WERI-Rb-1 (cell line): ENCODE measurements at regions not wholly inside any gene's neighbourhood (a gene's known extent, or its start where the extent isn't known, plus 50 kb on each side); places are given as distances from the start of the nearest gene placed in this dataset.

ENCODE experiments used
- DNase-seq: peaks from one replicate; pipeline ENCODE4 v3.0.0-alpha.2; 2020
- H3K27ac ChIP-seq: fragments of 250-450 bp; sonication (Bioruptor Pico); 2 replicates; pipeline ENCODE4 v1.5.1; 2020; ENCODE audit warnings: mild to moderate bottlenecking, moderate library complexity
- H3K27me3 ChIP-seq: fragments of 250-450 bp; sonication (Bioruptor Pico); 2 replicates; pipeline ENCODE4 v1.5.1; 2021; ENCODE audit warnings: mild to moderate bottlenecking, low read depth, moderate library complexity; ENCODE audit not compliant: insufficient read depth, severe bottlenecking
- H3K36me3 ChIP-seq: fragments of 250-450 bp; sonication (Bioruptor Pico); 2 replicates; pipeline ENCODE4 v1.5.1; 2020; ENCODE audit warnings: mild to moderate bottlenecking, moderate library complexity
- H3K4me3 ChIP-seq: 2 replicates; pipeline ENCODE4 v1.5.1; 2011; ENCODE audit warnings: low read depth, mild to moderate bottlenecking, control low read depth, low read length
- H3K9me3 ChIP-seq: fragments of 250-450 bp; sonication (Bioruptor Pico); 2 replicates; pipeline ENCODE4 v1.5.1; 2021; ENCODE audit warnings: mild to moderate bottlenecking, moderate library complexity; ENCODE audit not compliant: severe bottlenecking
- TF ChIP-seq, protein P1 (sequence below): IDR thresholded peaks from 2 replicates; pipeline ENCODE4 v1.5.1; 2011; ENCODE audit warnings: low read depth, mild to moderate bottlenecking, control low read depth, inconsistent platforms, low read length

DNA sequence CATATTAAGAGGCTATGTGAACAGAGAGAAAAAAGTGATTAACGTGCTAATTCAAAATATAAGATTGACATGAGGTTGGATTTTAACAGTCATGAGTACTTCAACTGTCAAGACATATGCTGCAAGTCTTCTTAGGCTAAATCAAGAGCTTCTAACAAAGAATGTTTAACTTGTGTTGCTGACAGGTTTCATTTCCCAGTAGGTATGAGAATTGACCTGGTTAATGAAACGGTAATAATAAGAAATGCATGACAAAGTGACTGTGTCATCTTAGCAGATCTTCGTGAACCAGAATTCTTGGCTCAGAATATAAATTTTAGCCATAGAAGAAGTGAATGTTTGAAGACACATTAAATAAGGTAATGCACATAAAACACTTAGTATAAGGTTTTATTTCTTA lies 132.6 kb upstream of the PTGFR start:
- DNase-seq = no peak
- TF ChIP-seq, protein P1, sequence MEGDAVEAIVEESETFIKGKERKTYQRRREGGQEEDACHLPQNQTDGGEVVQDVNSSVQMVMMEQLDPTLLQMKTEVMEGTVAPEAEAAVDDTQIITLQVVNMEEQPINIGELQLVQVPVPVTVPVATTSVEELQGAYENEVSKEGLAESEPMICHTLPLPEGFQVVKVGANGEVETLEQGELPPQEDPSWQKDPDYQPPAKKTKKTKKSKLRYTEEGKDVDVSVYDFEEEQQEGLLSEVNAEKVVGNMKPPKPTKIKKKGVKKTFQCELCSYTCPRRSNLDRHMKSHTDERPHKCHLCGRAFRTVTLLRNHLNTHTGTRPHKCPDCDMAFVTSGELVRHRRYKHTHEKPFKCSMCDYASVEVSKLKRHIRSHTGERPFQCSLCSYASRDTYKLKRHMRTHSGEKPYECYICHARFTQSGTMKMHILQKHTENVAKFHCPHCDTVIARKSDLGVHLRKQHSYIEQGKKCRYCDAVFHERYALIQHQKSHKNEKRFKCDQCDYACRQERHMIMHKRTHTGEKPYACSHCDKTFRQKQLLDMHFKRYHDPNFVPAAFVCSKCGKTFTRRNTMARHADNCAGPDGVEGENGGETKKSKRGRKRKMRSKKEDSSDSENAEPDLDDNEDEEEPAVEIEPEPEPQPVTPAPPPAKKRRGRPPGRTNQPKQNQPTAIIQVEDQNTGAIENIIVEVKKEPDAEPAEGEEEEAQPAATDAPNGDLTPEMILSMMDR = no peak
- no peaks in the 10 kb centered on the region for H3K27me3 ChIP-seq
- H3K9me3 ChIP-seq = no peaks in the 10 kb centered on the region
- no peaks in the 10 kb centered on the region for H3K36me3 ChIP-seq
- no peak overlapping the region for H3K27ac ChIP-seq
- H3K4me3 ChIP-seq = no peak overlapping the region

DNA sequence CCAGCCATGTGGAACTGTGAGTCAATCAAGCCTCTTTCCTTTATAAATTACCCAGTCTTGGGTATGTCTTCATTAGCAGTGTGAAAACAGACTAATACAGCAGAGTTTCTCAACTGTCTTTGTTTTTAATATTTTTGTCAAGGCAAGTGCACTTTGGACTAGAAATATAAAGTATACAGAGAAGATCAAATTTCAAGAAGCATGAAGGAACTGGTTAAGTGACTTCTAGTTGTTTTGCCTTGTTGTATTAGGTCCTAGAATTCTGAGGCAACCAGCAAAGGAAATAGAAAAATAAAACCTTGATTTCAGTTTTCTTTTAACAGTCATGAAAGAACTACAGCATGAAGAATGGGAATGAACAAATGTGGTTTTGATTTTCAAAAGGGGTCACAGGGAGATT lies 131.1 kb upstream of the PTGFR start:
- Histone ChIP-seq H3K27me3 (no peaks in the 10 kb centered on the region), H3K4me3 (no peak overlapping the region), H3K27ac (no peak overlapping the region), H3K9me3 (no peaks in the 10 kb centered on the region), H3K36me3 (no peaks in the 10 kb centered on the region)
- TF ChIP-seq, protein P1 = no peak
- no peak for DNase-seq

DNA sequence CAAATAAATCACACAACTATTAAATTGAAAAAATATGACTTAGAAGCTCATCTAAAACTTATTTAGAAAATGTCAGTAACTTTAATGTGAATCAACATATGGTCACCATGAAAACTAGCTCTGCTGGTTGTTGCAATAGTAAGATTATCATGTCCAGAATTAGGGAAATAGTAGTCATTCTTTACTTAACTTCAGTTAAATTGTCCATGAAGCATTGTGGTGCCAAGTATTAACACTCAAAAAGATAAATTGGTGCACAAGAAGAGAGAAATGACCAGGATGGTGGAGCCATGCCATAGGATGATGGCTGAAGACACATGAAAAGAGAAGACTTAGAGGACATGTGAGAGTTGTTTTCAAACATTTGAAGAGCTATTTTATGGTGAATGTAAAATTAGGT lies 130.2 kb upstream of the PTGFR start:
- TF ChIP-seq, protein P1 = no peak
- no peak overlapping the region for H3K27ac ChIP-seq
- DNase-seq = no peak

DNA sequence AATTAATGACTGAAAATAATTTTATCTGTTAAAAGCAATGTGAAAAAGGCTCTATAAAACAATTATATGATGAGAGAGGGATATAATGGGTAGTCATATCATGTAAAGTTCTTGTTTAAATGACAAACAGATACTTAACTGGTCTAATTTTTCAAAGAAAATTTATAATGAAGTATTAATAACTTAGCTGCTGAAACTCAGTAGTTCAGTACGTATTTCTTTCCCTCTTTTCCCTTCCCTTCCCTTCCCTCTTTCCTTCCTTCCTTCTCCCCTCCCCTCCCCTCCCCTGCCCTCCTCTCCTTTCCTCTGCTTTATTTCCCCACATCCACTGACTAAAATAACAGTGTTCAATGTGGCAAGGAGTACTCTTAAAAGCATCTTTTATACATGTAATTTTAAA lies 123.1 kb upstream of the PTGFR start:
- TF ChIP-seq, protein P1 = no peak
- no peaks in the 10 kb centered on the region for H3K27me3 ChIP-seq
- no peaks in the 10 kb centered on the region for H3K36me3 ChIP-seq
- no peak overlapping the region for H3K27ac ChIP-seq
- no peaks in the 10 kb centered on the region for H3K9me3 ChIP-seq
- DNase-seq = no peak
- no peak overlapping the region for H3K4me3 ChIP-seq

More for the DNA sequence above, 130.2 kb upstream of the PTGFR start:
- Histone ChIP-seq H3K27me3 (no peaks in the 10 kb centered on the region), H3K4me3 (no peak overlapping the region), H3K9me3 (no peaks in the 10 kb centered on the region), H3K36me3 (no peaks in the 10 kb centered on the region)

DNA sequence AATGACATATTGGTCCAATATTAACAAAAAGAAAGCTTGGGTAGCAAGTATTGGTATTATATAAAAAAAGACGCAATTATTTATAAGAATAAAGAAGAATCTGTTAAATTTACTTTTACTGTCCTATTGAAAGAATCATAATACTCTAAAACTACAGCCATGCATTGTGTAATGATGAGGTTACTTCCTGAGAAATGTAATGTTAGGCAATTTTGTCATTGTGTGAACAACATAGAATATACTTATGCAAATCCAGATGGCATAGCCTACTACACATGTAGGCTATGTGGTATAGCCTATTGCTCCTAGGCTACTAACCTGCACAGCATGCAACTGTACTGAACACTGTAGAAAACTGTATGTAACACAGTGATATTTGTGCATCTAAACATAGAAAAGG lies 121.2 kb upstream of the PTGFR start:
- TF ChIP-seq, protein P1 = no peak
- H3K27me3 ChIP-seq = no peaks in the 10 kb centered on the region
- DNase-seq = no peak
- H3K4me3 ChIP-seq = no peak overlapping the region
- no peaks in the 10 kb centered on the region for H3K36me3 ChIP-seq
- no peaks in the 10 kb centered on the region for H3K9me3 ChIP-seq
- no peak overlapping the region for H3K27ac ChIP-seq

DNA sequence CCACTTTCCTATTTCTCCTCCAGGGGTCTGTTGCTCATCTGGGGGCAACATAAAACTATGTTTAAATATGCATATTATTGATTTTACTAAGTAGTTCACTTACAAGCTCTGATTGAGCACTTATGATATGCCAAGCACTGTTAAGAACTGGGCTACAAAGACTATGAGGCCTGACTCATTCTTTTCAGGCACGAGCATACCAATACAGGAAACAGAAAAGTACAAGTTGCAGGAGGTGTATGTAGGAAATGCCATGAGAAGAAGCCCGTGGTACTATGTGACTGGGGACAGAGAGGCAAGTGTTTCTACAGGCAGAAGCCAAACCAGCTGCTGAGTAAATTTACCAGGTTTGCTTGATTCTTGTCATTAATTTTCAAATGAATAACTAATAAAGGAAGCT lies 120.4 kb upstream of the PTGFR start:
- H3K4me3 ChIP-seq = no peak overlapping the region
- H3K27ac ChIP-seq = no peak overlapping the region
- no peaks in the 10 kb centered on the region for H3K27me3 ChIP-seq
- H3K9me3 ChIP-seq = no peaks in the 10 kb centered on the region
- H3K36me3 ChIP-seq = no peaks in the 10 kb centered on the region
- TF ChIP-seq, protein P1 = no peak
- DNase-seq = no peak
